HepG2 (cell line): ENCODE measurements at regions not wholly inside any gene's neighbourhood (a gene's known extent, or its start where the extent isn't known, plus 50 kb on each side); places are given as distances from the start of the nearest gene placed in this dataset.
A peak's percentile ranks its signal among the peaks of the same experiment; 100 is the strongest.

Source experiments
- ATAC-seq: fragments of 200-7000 bp; cut with Tn5 transposase; 3 replicates; pipeline ENCODE4 v1.9.1; 2020; ENCODE audit warnings: mild to moderate bottlenecking, moderate library complexity
- BruUV-seq: library from RNA; stranded (reverse); fragments of 400-500 nt; replicated peaks from 2 replicates; lab custom pipeline; 2021; lab: Mats Ljungman, UMichigan
- CTCF ChIA-PET: fragments of 300-600 bp; formaldehyde crosslinking; extraction: SDS; loops from one replicate; lab custom pipeline; 2021; ENCODE audit warnings: low total read pairs, inconsistent platforms, low intra/inter-chr PET ratio; lab: Yijun Ruan, JAX
- POLR2A ChIA-PET: fragments of 350-600 bp; sonication (Branson Sonifier 250); formaldehyde crosslinking; loops from one replicate; lab custom pipeline; 2020; ENCODE audit warnings: antibody characterized with exemption, inconsistent platforms; lab: Yijun Ruan, JAX
- DNase-seq: peaks from one replicate; pipeline ENCODE4 v3.0.0-alpha.2; 2015; ENCODE audit warnings: low spot score
- FAIRE-seq: peaks from 3 replicates; lab custom pipeline; 2011; peaks lifted over from hg19 to GRCh38; lab: Jason Lieb, UNC
- H2AFZ ChIP-seq: one replicate; pipeline ENCODE4 v1.6.1; 2011; ENCODE audit warnings: low read length, inconsistent platforms
- H3K27ac ChIP-seq: fragments of 300-600 bp; 3 replicates; pipeline ENCODE4 v1.8.0; 2011; ENCODE audit warnings: mixed run types, mild to moderate bottlenecking, mixed read lengths, low read length, inconsistent platforms; ENCODE audit not compliant: insufficient read depth; ENCODE audit errors: extremely low read length
- H3K27me3 ChIP-seq, 2 experiments: fragments of 200-600 bp in 1 of 2; 2 replicates in 1 of 2; 3 replicates in 1 of 2; pipeline versions ENCODE4 v1.6.0 to v1.8.0; 2011; ENCODE audit warnings: low read length in 2 of 2, mild to moderate bottlenecking in 2 of 2, moderate library complexity in 2 of 2, inconsistent platforms in 1 of 2; ENCODE audit not compliant: insufficient read depth in 2 of 2, control insufficient read depth in 1 of 2
- H3K36me3 ChIP-seq, 2 experiments: fragments of 200-600 bp in 1 of 2; replicated peaks in 1 of 2; 2 replicates in 1 of 2; 3 replicates in 1 of 2; pipeline versions ENCODE4 v1.5.1 to v1.8.0; 2011; ENCODE audit warnings: low read length in 2 of 2, inconsistent platforms in 1 of 2; ENCODE audit not compliant: insufficient read depth in 2 of 2, control insufficient read depth in 1 of 2
- H3K4me1 ChIP-seq: 2 replicates; pipeline ENCODE4 v1.5.1; 2012; ENCODE audit warnings: low read length, inconsistent platforms; ENCODE audit not compliant: insufficient read depth
- H3K4me2 ChIP-seq: 2 replicates; pipeline ENCODE4 v1.6.0; 2011; ENCODE audit warnings: low read depth, low read length, inconsistent platforms
- H3K4me3 ChIP-seq, 3 experiments: fragments of 200-600 bp in 1 of 3; sonication (generic), shearing (Covaris generic) in 1 of 3; replicated peaks in 1 of 3; 2 replicates each; pipeline ENCODE4 v1.5.1; 2011 to 2016; ENCODE audit warnings: low read length in 3 of 3, inconsistent platforms in 2 of 3, low read depth in 2 of 3, mild to moderate bottlenecking in 2 of 3, control low read depth in 1 of 3, mixed read lengths in 1 of 3; ENCODE audit not compliant: insufficient read depth in 1 of 3
- H3K79me2 ChIP-seq: one replicate; pipeline ENCODE4 v1.6.1; 2011; ENCODE audit warnings: low read length, inconsistent platforms; ENCODE audit not compliant: insufficient read depth
- H3K9ac ChIP-seq: 2 replicates; pipeline ENCODE4 v1.6.0; 2011; ENCODE audit warnings: mild to moderate bottlenecking, low read depth, low read length, inconsistent platforms; ENCODE audit not compliant: insufficient read depth
- H3K9me3 ChIP-seq: 2 replicates; pipeline ENCODE4 v1.5.1; 2012; ENCODE audit warnings: mild to moderate bottlenecking, low read length
- H4K20me1 ChIP-seq: 2 replicates; pipeline ENCODE4 v1.6.0; 2011; ENCODE audit warnings: inconsistent platforms, mild to moderate bottlenecking, low read length, moderate library complexity; ENCODE audit not compliant: insufficient read depth
- ASH2L ChIP-seq: fragments of 300-600, 200-600 bp; sonication (generic); IDR thresholded peaks from 2 replicates; pipeline ENCODE4 v1.7.0; 2017; ENCODE audit warnings: low read depth, mild to moderate bottlenecking, moderate library complexity, mixed read lengths, low read length; ENCODE audit not compliant: insufficient read length
- CHD4 ChIP-seq: fragments of 200-600 bp; sonication (generic); IDR thresholded peaks from 2 replicates; pipeline ENCODE4 v1.7.0; 2017; ENCODE audit warnings: mild to moderate bottlenecking, low read length, borderline replicate concordance
- HNF4A ChIP-seq: sonication (generic); formaldehyde crosslinking; IDR thresholded peaks from 2 replicates; pipeline ENCODE4 v1.4.0; 2020; ENCODE audit warnings: missing genetic modification reagents
- HOXA9 ChIP-seq: sonication (generic); formaldehyde crosslinking; IDR thresholded peaks from 2 replicates; pipeline ENCODE4 v1.8.1; 2022; ENCODE audit warnings: missing genetic modification reagents, mild to moderate bottlenecking, moderate library complexity, borderline replicate concordance
- MAF1 ChIP-seq: sonication (generic); formaldehyde crosslinking; IDR thresholded peaks from 2 replicates; pipeline ENCODE4 v1.5.0; 2020; ENCODE audit warnings: missing genetic modification reagents, borderline replicate concordance
- PPARG ChIP-seq: conservative IDR thresholded peaks from 2 replicates; pipeline ENCODE4 v1.6.1; 2016; ENCODE audit warnings: missing biosample characterization, missing genetic modification reagents
- PRPF4 ChIP-seq: fragments of 200-400 bp; formaldehyde crosslinking; IDR thresholded peaks from 2 replicates; pipeline ENCODE4 v1.6.1; 2016; ENCODE audit warnings: low read length, low read depth; ENCODE audit not compliant: poor library complexity, severe bottlenecking
- SMC3 ChIP-seq: IDR thresholded peaks from 2 replicates; pipeline ENCODE4 v1.6.1; 2011; ENCODE audit warnings: low read length, improper control_type of control experiment
- STAG1 ChIP-seq: sonication (generic); formaldehyde crosslinking; IDR thresholded peaks from 2 replicates; pipeline ENCODE4 v1.4.0; 2020; ENCODE audit warnings: missing genetic modification reagents
- TBX3 ChIP-seq: fragments of 450-650 bp; IDR thresholded peaks from 2 replicates; pipeline ENCODE4 v1.6.1; 2017; ENCODE audit warnings: antibody characterized with exemption, mild to moderate bottlenecking, inconsistent platforms, borderline replicate concordance
- TOPORS ChIP-seq: sonication (generic); formaldehyde crosslinking; IDR thresholded peaks from 2 replicates; pipeline ENCODE4 v1.8.0; 2023; ENCODE audit warnings: mild to moderate bottlenecking, missing genetic modification reagents
- U2AF1 ChIP-seq: fragments of 200-400 bp; formaldehyde crosslinking; optimal IDR thresholded peaks from 2 replicates; pipeline ENCODE3; 2017; ENCODE audit warnings: mild to moderate bottlenecking, low read depth, low read length
- ZBTB7A ChIP-seq: sonication (generic); formaldehyde crosslinking; IDR thresholded peaks from 2 replicates; pipeline ENCODE4 v1.8.0; 2022; ENCODE audit warnings: mild to moderate bottlenecking, missing genetic modification reagents
- ZNF660 ChIP-seq: sonication (generic); formaldehyde crosslinking; IDR thresholded peaks from 2 replicates; pipeline ENCODE4 v1.5.1; 2020; ENCODE audit warnings: mild to moderate bottlenecking, low read depth, missing genetic modification reagents, borderline replicate concordance
- WGBS: methylation state at CpG from one replicate; pipeline ENCODE4 v1.1.6; 2017; ENCODE audit warnings: low lambda C conversion rate; 5-methylcytosine and 5-hydroxymethylcytosine counted together
- in situ Hi-C: cut with HindIII; loops from 2 replicates; pipeline ENCODE4 v1.10.0; 2017; ENCODE audit warnings: low pct_unique_long_range_greater_than_20kb; ENCODE audit not compliant: extremely low pct_ligation_motif_present
- intact Hi-C: fragments of 100-400 bp; cut with micrococcal nuclease; formaldehyde crosslinking; loops from one replicate; pipeline ENCODE4 v1.10.0; 2022; ENCODE audit not compliant: unreplicated experiment
- TF ChIP-seq, protein P1 (sequence below): sonication (generic); formaldehyde crosslinking; IDR thresholded peaks from 2 replicates; pipeline ENCODE4 v1.4.0; 2020; ENCODE audit warnings: missing genetic modification reagents, mild to moderate bottlenecking, borderline replicate concordance
- TF ChIP-seq, protein P2 (sequence below): sonication (generic); formaldehyde crosslinking; IDR thresholded peaks from 2 replicates; pipeline ENCODE4 v1.5.0; 2020; ENCODE audit warnings: mild to moderate bottlenecking, missing genetic modification reagents, moderate library complexity

GRCh38 chr10:111852801-111853200 lies 330.8 kb downstream of the GPAM start:
- CTCF ChIA-PET = no interaction called here

DNA sequence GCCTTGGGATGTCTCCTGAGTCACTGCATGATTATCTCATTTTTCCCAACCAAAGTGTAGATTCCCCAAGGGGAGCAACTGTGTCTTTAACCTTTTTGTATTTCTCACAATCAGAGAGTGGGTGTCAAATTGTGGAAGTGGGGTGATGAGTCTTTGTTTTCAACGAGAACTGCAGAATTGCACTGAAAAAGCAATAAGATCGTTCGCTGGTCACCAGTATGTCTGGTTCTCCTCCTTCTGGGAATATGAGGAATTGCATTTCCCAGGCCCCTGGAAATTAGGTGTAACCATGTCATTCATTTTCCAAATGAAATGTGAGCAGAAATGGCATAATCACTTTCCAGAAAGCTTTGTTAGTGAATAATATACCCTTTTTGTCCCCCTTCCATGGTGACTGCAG lies 326.9 kb downstream of the GPAM start:
- ATAC-seq (0 out of 3 replicates have a peak, but pooled peaks have one; percentile 44), FAIRE-seq (peak; percentile 23), DNase-seq (peak; percentile 4)
- H3K27ac ChIP-seq = no peak overlapping the region
- no peaks in the 10 kb centered on the region for H3K36me3 ChIP-seq
- no peak overlapping the region for H3K4me3 ChIP-seq
- BruUV-seq = no TSS peak
- no peak overlapping the region for H3K4me2 ChIP-seq
- no peaks in the 10 kb centered on the region for H3K4me1 ChIP-seq
- in situ Hi-C loops = no loop called here
- CTCF ChIA-PET = interaction anchor here (1.6 kb wide), 1 partner anchor 100 kb away, joined by 3 read pairs; no protein-coding TSS in a partner anchor
- 2% methylated on average over 3 of the region's 3 CpGs for WGBS
- no peak for TF ChIP-seq HNF4A (CRISPR knock-in tag)
- TF ChIP-seq U2AF1 = no peak
- no peak for TF ChIP-seq TOPORS (CRISPR knock-in tag)
- TF ChIP-seq MAF1 (CRISPR knock-in tag) = no peak
- no peak for TF ChIP-seq TBX3
- no peak for TF ChIP-seq PRPF4
- TF ChIP-seq, protein P1, sequence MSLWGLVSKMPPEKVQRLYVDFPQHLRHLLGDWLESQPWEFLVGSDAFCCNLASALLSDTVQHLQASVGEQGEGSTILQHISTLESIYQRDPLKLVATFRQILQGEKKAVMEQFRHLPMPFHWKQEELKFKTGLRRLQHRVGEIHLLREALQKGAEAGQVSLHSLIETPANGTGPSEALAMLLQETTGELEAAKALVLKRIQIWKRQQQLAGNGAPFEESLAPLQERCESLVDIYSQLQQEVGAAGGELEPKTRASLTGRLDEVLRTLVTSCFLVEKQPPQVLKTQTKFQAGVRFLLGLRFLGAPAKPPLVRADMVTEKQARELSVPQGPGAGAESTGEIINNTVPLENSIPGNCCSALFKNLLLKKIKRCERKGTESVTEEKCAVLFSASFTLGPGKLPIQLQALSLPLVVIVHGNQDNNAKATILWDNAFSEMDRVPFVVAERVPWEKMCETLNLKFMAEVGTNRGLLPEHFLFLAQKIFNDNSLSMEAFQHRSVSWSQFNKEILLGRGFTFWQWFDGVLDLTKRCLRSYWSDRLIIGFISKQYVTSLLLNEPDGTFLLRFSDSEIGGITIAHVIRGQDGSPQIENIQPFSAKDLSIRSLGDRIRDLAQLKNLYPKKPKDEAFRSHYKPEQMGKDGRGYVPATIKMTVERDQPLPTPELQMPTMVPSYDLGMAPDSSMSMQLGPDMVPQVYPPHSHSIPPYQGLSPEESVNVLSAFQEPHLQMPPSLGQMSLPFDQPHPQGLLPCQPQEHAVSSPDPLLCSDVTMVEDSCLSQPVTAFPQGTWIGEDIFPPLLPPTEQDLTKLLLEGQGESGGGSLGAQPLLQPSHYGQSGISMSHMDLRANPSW (CRISPR knock-in tag) = no peak
- TF ChIP-seq, protein P2, sequence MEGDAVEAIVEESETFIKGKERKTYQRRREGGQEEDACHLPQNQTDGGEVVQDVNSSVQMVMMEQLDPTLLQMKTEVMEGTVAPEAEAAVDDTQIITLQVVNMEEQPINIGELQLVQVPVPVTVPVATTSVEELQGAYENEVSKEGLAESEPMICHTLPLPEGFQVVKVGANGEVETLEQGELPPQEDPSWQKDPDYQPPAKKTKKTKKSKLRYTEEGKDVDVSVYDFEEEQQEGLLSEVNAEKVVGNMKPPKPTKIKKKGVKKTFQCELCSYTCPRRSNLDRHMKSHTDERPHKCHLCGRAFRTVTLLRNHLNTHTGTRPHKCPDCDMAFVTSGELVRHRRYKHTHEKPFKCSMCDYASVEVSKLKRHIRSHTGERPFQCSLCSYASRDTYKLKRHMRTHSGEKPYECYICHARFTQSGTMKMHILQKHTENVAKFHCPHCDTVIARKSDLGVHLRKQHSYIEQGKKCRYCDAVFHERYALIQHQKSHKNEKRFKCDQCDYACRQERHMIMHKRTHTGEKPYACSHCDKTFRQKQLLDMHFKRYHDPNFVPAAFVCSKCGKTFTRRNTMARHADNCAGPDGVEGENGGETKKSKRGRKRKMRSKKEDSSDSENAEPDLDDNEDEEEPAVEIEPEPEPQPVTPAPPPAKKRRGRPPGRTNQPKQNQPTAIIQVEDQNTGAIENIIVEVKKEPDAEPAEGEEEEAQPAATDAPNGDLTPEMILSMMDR (CRISPR knock-in tag) = peak; percentile 44
- TF ChIP-seq ZNF660 = no peak
- TF ChIP-seq SMC3 = peak; percentile 23; the same call in 1 of the 2 replicates
- no peak for TF ChIP-seq PPARG
- TF ChIP-seq STAG1 (CRISPR knock-in tag) = peak; percentile 31; the same call in 1 of the 2 replicates
- TF ChIP-seq HOXA9 (CRISPR knock-in tag) = no peak
- no peak for TF ChIP-seq ZBTB7A (CRISPR knock-in tag)
- no peak overlapping the region for H2AFZ ChIP-seq
- no peaks in the 10 kb centered on the region for H3K79me2 ChIP-seq
- POLR2A ChIA-PET = no interaction called here
- H3K27me3 ChIP-seq = peaks cover 0 to 1% of the 10 kb centered on the region in 2 experiments; a peak in 1 of 5 replicates
- no peak overlapping the region for H3K9ac ChIP-seq
- no peaks in the 10 kb centered on the region for H4K20me1 ChIP-seq
- no peaks in the 10 kb centered on the region for H3K9me3 ChIP-seq
- intact Hi-C loops = loop anchor here (1.0 kb wide), 1 partner anchor 100 kb away; no protein-coding TSS in a partner anchor

More at GRCh38 chr10:111852801-111853200, 330.8 kb downstream of the GPAM start:
- no peaks in the 10 kb centered on the region for H4K20me1 ChIP-seq
- no peak overlapping the region for H3K9ac ChIP-seq
- H3K4me3 ChIP-seq = no peak overlapping the region
- no peaks in the 10 kb centered on the region; the same call in 1 of the 2 replicates for H3K9me3 ChIP-seq
- FAIRE-seq (no peak), ATAC-seq (no peak), DNase-seq (no peak)
- no peaks in the 10 kb centered on the region for H3K4me1 ChIP-seq
- in situ Hi-C loops = no loop called here
- no peak overlapping the region for H3K27ac ChIP-seq
- intact Hi-C loops = no loop called here
- no peak overlapping the region for H2AFZ ChIP-seq
- no peaks in the 10 kb centered on the region for H3K27me3 ChIP-seq
- no peak overlapping the region for H3K4me2 ChIP-seq
- POLR2A ChIA-PET = no interaction called here
- H3K79me2 ChIP-seq = no peaks in the 10 kb centered on the region
- 15% methylated on average over 2 of the region's 2 CpGs for WGBS
- H3K36me3 ChIP-seq = no peaks in the 10 kb centered on the region
- TF ChIP-seq ASH2L (no peak), CHD4 (no peak)
- no TSS peak for BruUV-seq
